ENCODE measurements at regions not wholly inside any gene's neighbourhood (a gene's known extent, or its start where the extent isn't known, plus 50 kb on each side); places are given as distances from the start of the nearest gene placed in this dataset.

DNA sequence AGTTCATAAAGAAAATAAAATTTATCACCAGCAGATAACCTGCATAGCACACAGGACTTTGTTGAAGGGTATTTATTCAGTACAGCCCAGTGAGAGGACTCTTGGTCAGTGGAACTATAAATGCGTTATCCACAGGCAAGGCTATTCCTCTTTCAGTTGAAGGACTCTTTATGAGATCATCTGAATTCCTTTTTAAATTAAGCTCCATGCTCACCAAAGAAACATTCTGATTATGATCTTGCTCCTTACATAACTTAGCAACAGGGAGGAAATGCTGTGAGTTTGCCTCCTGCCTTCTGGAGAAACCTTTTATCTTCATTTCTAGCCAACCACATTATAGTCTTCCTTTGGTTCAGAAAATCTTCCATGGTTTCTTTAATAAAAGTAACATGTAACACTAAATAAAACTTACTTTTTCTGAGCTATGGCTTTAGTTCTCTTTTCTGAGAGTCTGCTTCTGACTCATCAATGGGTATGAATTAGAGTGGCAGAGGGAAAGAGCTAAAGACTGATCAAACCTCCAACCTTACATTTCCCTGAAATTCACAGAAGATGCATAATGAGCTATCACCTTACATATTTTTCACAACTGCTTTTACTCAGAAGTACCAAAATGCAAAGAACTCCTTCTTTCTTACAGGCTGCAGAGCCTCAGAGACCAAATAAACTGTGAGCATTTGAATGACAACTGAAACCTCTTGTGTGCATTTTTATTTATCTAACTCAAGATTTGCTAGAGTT lies 267.2 kb downstream of the ADGRG6 start:
- DNase-seq (no peak), ATAC-seq (ENCODE audit: low read depth) (peak; percentile 5)
- peak overlapping the region; percentile 12 for H3K4me3 Mint-ChIP-seq
- peaks cover 32% of the 10 kb centered on the region for H3K4me1 Mint-ChIP-seq
- H3K27ac Mint-ChIP-seq = peak overlapping the region; percentile 21
- no peaks in the 10 kb centered on the region for H3K27me3 Mint-ChIP-seq
- POLR2A ChIA-PET = no interaction called here
- H3K36me3 Mint-ChIP-seq = peaks cover 8% of the 10 kb centered on the region
- H3K9me3 Mint-ChIP-seq = peaks cover 10% of the 10 kb centered on the region

DNA sequence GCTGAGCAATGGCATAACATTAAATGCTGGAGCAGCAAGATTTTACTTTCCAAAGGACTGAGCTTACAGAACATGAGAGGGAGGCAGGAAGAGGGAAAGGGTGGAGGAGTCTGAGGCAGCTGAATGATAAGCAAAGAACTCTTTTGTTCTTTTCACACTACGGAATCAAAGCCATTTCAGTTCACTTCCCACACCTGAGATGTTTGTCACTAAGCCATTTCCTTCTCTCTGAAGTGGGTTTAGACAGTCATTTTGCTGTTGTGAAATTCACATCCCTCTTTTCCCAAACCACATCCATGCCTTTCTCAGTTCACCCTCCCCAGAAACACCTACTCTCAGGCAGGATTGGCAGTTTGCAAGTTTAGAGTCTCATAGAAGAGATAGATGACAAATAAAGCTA lies 267.9 kb downstream of the ADGRG6 start:
- DNase-seq (no peak), ATAC-seq (ENCODE audit: low read depth) (peak; percentile 67)
- Mint-ChIP-seq H3K27ac (peak overlapping the region; percentile 10), H3K9me3 (peaks cover 13% of the 10 kb centered on the region), H3K4me3 (peak overlapping the region; percentile 17), H3K36me3 (peaks cover 8% of the 10 kb centered on the region), H3K27me3 (no peaks in the 10 kb centered on the region), H3K4me1 (peaks cover 32% of the 10 kb centered on the region)
- POLR2A ChIA-PET = no interaction called here

GRCh38 chr6:142570221-142570671 lies 268.4 kb downstream of the ADGRG6 start:
- no peaks in the 10 kb centered on the region for H3K27me3 Mint-ChIP-seq
- H3K36me3 Mint-ChIP-seq = peaks cover 8% of the 10 kb centered on the region
- peaks cover 13% of the 10 kb centered on the region for H3K9me3 Mint-ChIP-seq
- no peak for DNase-seq
- H3K4me1 Mint-ChIP-seq = peaks cover 32% of the 10 kb centered on the region
- POLR2A ChIA-PET = no interaction called here
- H3K4me3 Mint-ChIP-seq = no peak overlapping the region
- no peak for ATAC-seq (ENCODE audit: low read depth)
- no peak overlapping the region for H3K27ac Mint-ChIP-seq

DNA sequence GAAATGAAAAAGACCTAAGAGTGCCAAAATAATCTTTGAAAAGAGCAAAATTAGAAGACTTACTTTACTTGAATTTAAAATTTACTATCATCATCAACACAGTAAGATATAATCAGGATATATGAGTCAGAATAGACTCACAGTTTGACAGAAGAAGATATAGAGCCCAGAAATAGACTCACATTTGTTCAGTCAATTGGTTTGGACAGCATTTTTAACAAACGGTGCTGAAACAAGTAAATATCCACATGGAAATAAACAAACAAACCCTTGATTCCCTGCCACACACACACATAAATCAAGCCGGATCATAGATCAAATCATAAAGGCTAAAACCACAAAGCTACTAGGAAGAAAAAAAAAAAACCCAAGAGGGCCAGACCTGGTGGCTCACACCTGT lies 291.1 kb downstream of the ADGRG6 start:
- Mint-ChIP-seq H3K27me3 (no peaks in the 10 kb centered on the region), H3K4me1 (no peaks in the 10 kb centered on the region), H3K27ac (no peak overlapping the region), H3K36me3 (peaks cover 4% of the 10 kb centered on the region), H3K4me3 (no peak overlapping the region), H3K9me3 (peaks cover 9% of the 10 kb centered on the region)
- POLR2A ChIA-PET = interaction anchor here (1.0 kb wide), 1 partner anchor 11 kb away, joined by 3 read pairs; no protein-coding TSS in a partner anchor
- DNase-seq (no peak), ATAC-seq (ENCODE audit: low read depth) (no peak)

DNA sequence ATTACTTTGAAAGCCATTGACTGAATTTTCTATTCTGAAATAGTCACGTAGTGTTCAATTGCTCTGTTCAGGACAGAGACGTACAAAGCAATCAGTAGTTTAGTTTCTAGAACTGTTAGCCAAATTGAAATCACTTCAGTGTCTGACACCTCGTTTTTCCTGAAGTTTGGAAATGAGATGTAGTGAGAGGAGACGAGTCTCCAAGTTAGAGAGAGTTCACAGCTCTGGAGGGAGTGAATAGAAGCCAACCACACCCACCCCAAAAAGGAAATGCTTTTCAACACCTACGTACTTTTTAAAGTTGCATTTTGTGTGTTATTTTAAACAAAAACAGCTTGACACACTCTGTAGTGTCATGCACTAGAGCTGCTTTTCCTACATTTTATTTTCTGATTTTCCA lies 296.0 kb downstream of the ADGRG6 start:
- POLR2A ChIA-PET = no interaction called here
- Mint-ChIP-seq H3K4me3 (no peak overlapping the region), H3K27me3 (peaks cover 3% of the 10 kb centered on the region), H3K27ac (no peak overlapping the region), H3K9me3 (peaks cover 6% of the 10 kb centered on the region), H3K36me3 (peaks cover under 1% of the 10 kb centered on the region), H3K4me1 (no peaks in the 10 kb centered on the region)
- DNase-seq = no peak
- ATAC-seq (ENCODE audit: low read depth) = no peak

DNA sequence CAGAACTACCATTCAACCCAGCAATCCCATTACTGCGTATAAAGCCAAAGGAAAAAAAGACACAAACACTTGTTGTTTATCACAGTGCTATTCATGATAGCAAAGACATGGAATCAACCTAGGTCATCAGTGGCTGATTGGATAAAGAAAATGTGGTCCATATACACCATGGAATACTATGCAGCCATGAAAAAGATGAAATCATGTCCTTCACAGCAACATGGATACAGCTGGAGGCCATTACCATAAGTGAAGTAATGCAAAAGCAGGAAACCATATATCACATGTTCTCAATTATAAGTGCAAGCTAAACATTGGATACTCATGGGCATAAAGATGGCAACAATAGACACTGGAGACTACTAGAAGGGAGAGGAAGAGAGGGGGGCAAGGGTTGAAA lies 299.6 kb downstream of the ADGRG6 start:
- H3K9me3 Mint-ChIP-seq = peaks cover 6% of the 10 kb centered on the region
- H3K27ac Mint-ChIP-seq = no peak overlapping the region
- ATAC-seq (ENCODE audit: low read depth) (no peak), DNase-seq (no peak)
- POLR2A ChIA-PET = no interaction called here
- peaks cover 3% of the 10 kb centered on the region for H3K27me3 Mint-ChIP-seq
- no peak overlapping the region for H3K4me3 Mint-ChIP-seq
- H3K4me1 Mint-ChIP-seq = peaks cover 7% of the 10 kb centered on the region
- H3K36me3 Mint-ChIP-seq = peaks cover 2% of the 10 kb centered on the region

GRCh38 chr6:142602972-142603371 lies 301.2 kb downstream of the ADGRG6 start:
- no peak for DNase-seq
- Mint-ChIP-seq H3K4me3 (no peak overlapping the region), H3K36me3 (peaks cover 2% of the 10 kb centered on the region), H3K27ac (no peak overlapping the region), H3K9me3 (peaks cover 6% of the 10 kb centered on the region), H3K4me1 (peaks cover 8% of the 10 kb centered on the region), H3K27me3 (peaks cover 8% of the 10 kb centered on the region)
- no peak for ATAC-seq (ENCODE audit: low read depth)
- POLR2A ChIA-PET = interaction anchor here (0.8 kb wide), 1 partner anchor 11 kb away, joined by 3 read pairs; no protein-coding TSS in a partner anchor

DNA sequence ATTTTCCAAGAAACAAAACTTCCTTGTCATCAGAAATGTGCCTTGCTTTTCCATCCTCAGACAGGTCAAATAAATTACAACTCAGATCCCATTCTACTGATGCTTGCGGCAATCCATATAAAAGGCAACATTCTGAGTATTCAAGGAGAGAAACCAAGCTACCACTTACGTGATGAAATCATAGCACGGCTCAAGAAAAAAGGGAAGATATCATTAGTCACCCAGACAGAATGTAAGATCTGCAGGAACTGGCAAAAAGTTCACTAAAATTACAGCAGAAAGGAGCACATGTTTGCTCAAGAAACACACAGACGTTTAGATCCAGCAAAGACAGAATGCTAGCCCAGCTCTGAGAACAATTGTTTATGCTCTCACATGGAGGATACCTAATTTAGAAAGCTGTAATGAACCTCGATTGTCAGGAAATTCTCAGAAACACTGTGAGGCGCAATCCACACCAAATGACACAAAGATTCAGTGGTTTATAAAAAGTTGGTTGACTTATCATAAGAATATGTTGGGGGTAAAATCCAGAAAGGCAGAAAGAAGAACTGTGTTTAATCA lies 304.2 kb downstream of the ADGRG6 start:
- Mint-ChIP-seq H3K4me1 (peaks cover 8% of the 10 kb centered on the region), H3K36me3 (peaks cover 2% of the 10 kb centered on the region), H3K27me3 (peaks cover 5% of the 10 kb centered on the region), H3K9me3 (peaks cover 6% of the 10 kb centered on the region), H3K4me3 (peak overlapping the region; percentile 4), H3K27ac (no peak overlapping the region)
- ATAC-seq (ENCODE audit: low read depth) (no peak), DNase-seq (no peak)
- POLR2A ChIA-PET = no interaction called here

- H3K36me3 Mint-ChIP-seq = peaks cover 3% of the 10 kb centered on the region
- H3K27ac Mint-ChIP-seq = no peak overlapping the region
- POLR2A ChIA-PET = no interaction called here
- no peak for ATAC-seq (ENCODE audit: low read depth)
- peaks cover 2% of the 10 kb centered on the region for H3K9me3 Mint-ChIP-seq
- no peak overlapping the region for H3K4me3 Mint-ChIP-seq
- peaks cover 3% of the 10 kb centered on the region for H3K27me3 Mint-ChIP-seq
- no peak for DNase-seq
- H3K4me1 Mint-ChIP-seq = no peaks in the 10 kb centered on the region
Measured at GRCh38 chr6:142612956-142613355, 311.1 kb downstream of the ADGRG6 start.

- Mint-ChIP-seq H3K27me3 (peaks cover 6% of the 10 kb centered on the region), H3K27ac (no peak overlapping the region), H3K36me3 (peaks cover 3% of the 10 kb centered on the region), H3K4me1 (no peaks in the 10 kb centered on the region), H3K9me3 (peaks cover 2% of the 10 kb centered on the region), H3K4me3 (no peak overlapping the region)
- ATAC-seq (ENCODE audit: low read depth) (no peak), DNase-seq (no peak)
- POLR2A ChIA-PET = no interaction called here
Measured at GRCh38 chr6:142613981-142614380, 312.2 kb downstream of the ADGRG6 start.

- DNase-seq = no peak
- POLR2A ChIA-PET = no interaction called here
- no peak overlapping the region for H3K27ac Mint-ChIP-seq
- no peaks in the 10 kb centered on the region for H3K36me3 Mint-ChIP-seq
- peaks cover 2% of the 10 kb centered on the region for H3K9me3 Mint-ChIP-seq
- no peak overlapping the region for H3K4me3 Mint-ChIP-seq
- peaks cover 6% of the 10 kb centered on the region for H3K27me3 Mint-ChIP-seq
- no peaks in the 10 kb centered on the region for H3K4me1 Mint-ChIP-seq
- no peak for ATAC-seq (ENCODE audit: low read depth)
Measured at GRCh38 chr6:142617158-142617557, 315.4 kb downstream of the ADGRG6 start.

DNA sequence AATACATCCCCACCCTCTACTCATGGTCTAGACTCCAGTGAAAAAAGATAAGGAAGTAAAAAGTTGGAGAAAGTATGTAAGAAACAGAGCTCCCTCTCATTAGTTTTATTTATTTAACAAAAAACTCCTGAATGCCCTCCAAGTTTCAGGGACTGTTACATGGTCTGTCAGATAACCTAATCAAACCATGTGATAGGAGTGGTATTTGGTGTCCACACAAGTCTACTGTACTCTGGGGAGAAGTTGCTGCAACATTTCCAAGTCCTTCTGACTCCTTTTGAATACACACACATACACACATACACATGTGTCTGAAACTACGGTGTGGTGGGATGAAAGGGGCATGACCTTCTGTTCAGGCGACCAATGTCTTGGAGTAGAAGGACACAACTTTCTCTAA lies 320.0 kb downstream of the ADGRG6 start:
- Mint-ChIP-seq H3K27ac (no peak overlapping the region), H3K36me3 (no peaks in the 10 kb centered on the region), H3K27me3 (peaks cover 4% of the 10 kb centered on the region), H3K9me3 (no peaks in the 10 kb centered on the region), H3K4me3 (no peak overlapping the region), H3K4me1 (no peaks in the 10 kb centered on the region)
- POLR2A ChIA-PET = no interaction called here
- no peak for ATAC-seq (ENCODE audit: low read depth)
- DNase-seq = no peak

GRCh38 chr6:142624978-142625715 lies 319.8 kb downstream of the HIVEP2 start:
- Mint-ChIP-seq H3K9me3 (no peaks in the 10 kb centered on the region), H3K27me3 (no peaks in the 10 kb centered on the region), H3K4me3 (no peak overlapping the region), H3K27ac (no peak overlapping the region), H3K36me3 (peaks cover 3% of the 10 kb centered on the region), H3K4me1 (peaks cover 4% of the 10 kb centered on the region)
- ATAC-seq (ENCODE audit: low read depth) (no peak), DNase-seq (no peak)
- POLR2A ChIA-PET = no interaction called here

- no peak overlapping the region for H3K4me3 Mint-ChIP-seq
- H3K27me3 Mint-ChIP-seq = no peaks in the 10 kb centered on the region
- H3K36me3 Mint-ChIP-seq = peaks cover 3% of the 10 kb centered on the region
- peaks cover 10% of the 10 kb centered on the region for H3K4me1 Mint-ChIP-seq
- ATAC-seq (ENCODE audit: low read depth) = no peak
- H3K27ac Mint-ChIP-seq = no peak overlapping the region
- no peak for DNase-seq
- no peaks in the 10 kb centered on the region for H3K9me3 Mint-ChIP-seq
- POLR2A ChIA-PET = no interaction called here
Measured at GRCh38 chr6:142627474-142627873, 317.5 kb downstream of the HIVEP2 start.
